Astrocyte (in vitro differentiated cells and primary cell): ENCODE measurements at regions not wholly inside any gene's neighbourhood (a gene's known extent, or its start where the extent isn't known, plus 50 kb on each side); places are given as distances from the start of the nearest gene placed in this dataset.

Experiments
- DNase-seq: peaks from one replicate; pipeline ENCODE4 v3.0.0-alpha.2; 2010; ENCODE audit warnings: low read depth
- FAIRE-seq: peaks from 2 replicates; lab custom pipeline; 2011; peaks lifted over from hg19 to GRCh38; lab: Jason Lieb, UNC
- H2AFZ ChIP-seq: 2 replicates; pipeline ENCODE4 v1.6.0; 2012; ENCODE audit warnings: low read depth, low read length, inconsistent platforms
- H3K27ac ChIP-seq: 2 replicates; pipeline ENCODE4 v1.5.1; 2011; ENCODE audit warnings: low read depth, low read length, inconsistent platforms
- H3K27me3 ChIP-seq: 2 replicates; pipeline ENCODE4 v1.6.0; 2011; ENCODE audit warnings: low read length, inconsistent platforms; ENCODE audit not compliant: insufficient read depth
- H3K36me3 ChIP-seq: 2 replicates; pipeline ENCODE4 v1.5.1; 2011; ENCODE audit warnings: low read length, inconsistent platforms; ENCODE audit not compliant: insufficient read depth
- H3K4me1 ChIP-seq: 2 replicates; pipeline ENCODE4 v1.5.1; 2011; ENCODE audit warnings: low read length, inconsistent platforms; ENCODE audit not compliant: insufficient read depth
- H3K4me2 ChIP-seq: 2 replicates; pipeline ENCODE4 v1.6.0; 2012; ENCODE audit warnings: low read length, inconsistent platforms
- H3K4me3 ChIP-seq: 2 replicates; pipeline ENCODE4 v1.5.1; 2011; ENCODE audit warnings: low read depth, mild to moderate bottlenecking, low read length, inconsistent platforms; ENCODE audit not compliant: insufficient read depth
- H3K79me2 ChIP-seq: 2 replicates; pipeline ENCODE4 v1.6.0; 2012; ENCODE audit warnings: mild to moderate bottlenecking, low read length, inconsistent platforms; ENCODE audit not compliant: insufficient read depth
- H3K9ac ChIP-seq: 2 replicates; pipeline ENCODE4 v1.6.0; 2012; ENCODE audit warnings: mild to moderate bottlenecking, low read length, inconsistent platforms
- H3K9me3 ChIP-seq: 2 replicates; pipeline ENCODE4 v1.5.1; 2012; ENCODE audit warnings: low read depth, mild to moderate bottlenecking, low read length, inconsistent platforms; ENCODE audit not compliant: insufficient read depth
- H4K20me1 ChIP-seq: 2 replicates; pipeline ENCODE4 v1.6.0; 2012; ENCODE audit warnings: low read length, inconsistent platforms; ENCODE audit not compliant: insufficient read depth
- H3K27ac Mint-ChIP-seq: one replicate; pipeline ENCODE4 v1.8.0; 2021; ENCODE audit warnings: mild to moderate bottlenecking, mixed read lengths; ENCODE audit not compliant: unreplicated experiment
- H3K27me3 Mint-ChIP-seq: one replicate; pipeline ENCODE4 v1.8.0; 2021; ENCODE audit warnings: low read depth, mixed read lengths; ENCODE audit not compliant: unreplicated experiment
- H3K36me3 Mint-ChIP-seq: one replicate; pipeline ENCODE4 v1.8.0; 2021; ENCODE audit warnings: low read depth, mixed read lengths; ENCODE audit not compliant: unreplicated experiment
- H3K4me1 Mint-ChIP-seq: one replicate; pipeline ENCODE4 v1.8.0; 2021; ENCODE audit warnings: low read depth, mixed read lengths; ENCODE audit not compliant: unreplicated experiment
- H3K4me3 Mint-ChIP-seq: one replicate; pipeline ENCODE4 v1.8.0; 2021; ENCODE audit warnings: mild to moderate bottlenecking, moderate library complexity, mixed read lengths; ENCODE audit not compliant: unreplicated experiment
- H3K9me3 Mint-ChIP-seq: one replicate; pipeline ENCODE4 v1.8.0; 2021; ENCODE audit warnings: mild to moderate bottlenecking, mixed read lengths; ENCODE audit not compliant: unreplicated experiment
- EZH2 ChIP-seq: IDR thresholded peaks from 2 replicates; pipeline ENCODE4 v1.6.1; 2012; ENCODE audit warnings: mild to moderate bottlenecking, low read length, inconsistent platforms; ENCODE audit not compliant: insufficient read depth
- TF ChIP-seq, protein P1 (sequence below): IDR thresholded peaks from 2 replicates; pipeline ENCODE4 v1.5.1; 2011; ENCODE audit warnings: low read depth, mild to moderate bottlenecking, inconsistent platforms, low read length, moderate library complexity; ENCODE audit not compliant: insufficient read depth

DNA sequence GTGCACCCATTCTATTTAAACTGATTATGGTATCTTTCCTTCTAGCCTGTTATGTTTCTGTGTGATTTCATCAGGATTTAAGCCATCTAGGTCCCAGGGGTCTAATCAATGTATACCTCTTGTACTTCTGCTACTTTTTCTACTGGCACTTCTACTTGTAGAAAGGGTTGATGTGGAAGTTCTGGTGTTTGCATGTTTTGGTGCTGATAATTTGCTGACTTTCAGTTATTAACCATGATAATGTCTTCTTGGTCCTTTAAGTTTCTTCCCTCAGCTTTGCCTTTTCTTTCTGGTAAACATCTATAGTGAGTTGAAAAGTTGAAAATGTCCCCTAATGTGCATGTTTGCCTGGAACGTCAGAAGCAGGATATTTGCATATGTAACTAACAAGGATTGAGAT, 390.6 kb upstream of the MAP3K7 start:
- H3K27ac ChIP-seq, result no peak overlapping the region
- H2AFZ ChIP-seq, result no peak overlapping the region
- H4K20me1 ChIP-seq, result no peaks in the 10 kb centered on the region
- H3K36me3 ChIP-seq, result no peaks in the 10 kb centered on the region
- H3K36me3 Mint-ChIP-seq, result no peaks in the 10 kb centered on the region
- H3K4me1 Mint-ChIP-seq, result peaks cover 20% of the 10 kb centered on the region
- H3K27me3 Mint-ChIP-seq, result no peaks in the 10 kb centered on the region
- TF ChIP-seq, protein P1, sequence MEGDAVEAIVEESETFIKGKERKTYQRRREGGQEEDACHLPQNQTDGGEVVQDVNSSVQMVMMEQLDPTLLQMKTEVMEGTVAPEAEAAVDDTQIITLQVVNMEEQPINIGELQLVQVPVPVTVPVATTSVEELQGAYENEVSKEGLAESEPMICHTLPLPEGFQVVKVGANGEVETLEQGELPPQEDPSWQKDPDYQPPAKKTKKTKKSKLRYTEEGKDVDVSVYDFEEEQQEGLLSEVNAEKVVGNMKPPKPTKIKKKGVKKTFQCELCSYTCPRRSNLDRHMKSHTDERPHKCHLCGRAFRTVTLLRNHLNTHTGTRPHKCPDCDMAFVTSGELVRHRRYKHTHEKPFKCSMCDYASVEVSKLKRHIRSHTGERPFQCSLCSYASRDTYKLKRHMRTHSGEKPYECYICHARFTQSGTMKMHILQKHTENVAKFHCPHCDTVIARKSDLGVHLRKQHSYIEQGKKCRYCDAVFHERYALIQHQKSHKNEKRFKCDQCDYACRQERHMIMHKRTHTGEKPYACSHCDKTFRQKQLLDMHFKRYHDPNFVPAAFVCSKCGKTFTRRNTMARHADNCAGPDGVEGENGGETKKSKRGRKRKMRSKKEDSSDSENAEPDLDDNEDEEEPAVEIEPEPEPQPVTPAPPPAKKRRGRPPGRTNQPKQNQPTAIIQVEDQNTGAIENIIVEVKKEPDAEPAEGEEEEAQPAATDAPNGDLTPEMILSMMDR, result no peak
- no peak for TF ChIP-seq EZH2
- H3K79me2 ChIP-seq, result no peaks in the 10 kb centered on the region
- H3K4me3 Mint-ChIP-seq, result no peak overlapping the region
- no peak overlapping the region for H3K9ac ChIP-seq
- DNase-seq (no peak), FAIRE-seq (no peak)
- no peaks in the 10 kb centered on the region for H3K9me3 ChIP-seq
- H3K27me3 ChIP-seq, result no peaks in the 10 kb centered on the region
- H3K27ac Mint-ChIP-seq, result peak overlapping the region; percentile 80
- H3K4me2 ChIP-seq, result no peak overlapping the region
- H3K9me3 Mint-ChIP-seq, result peaks cover 2% of the 10 kb centered on the region
- H3K4me3 ChIP-seq, result no peak overlapping the region
- H3K4me1 ChIP-seq, result no peaks in the 10 kb centered on the region

DNA sequence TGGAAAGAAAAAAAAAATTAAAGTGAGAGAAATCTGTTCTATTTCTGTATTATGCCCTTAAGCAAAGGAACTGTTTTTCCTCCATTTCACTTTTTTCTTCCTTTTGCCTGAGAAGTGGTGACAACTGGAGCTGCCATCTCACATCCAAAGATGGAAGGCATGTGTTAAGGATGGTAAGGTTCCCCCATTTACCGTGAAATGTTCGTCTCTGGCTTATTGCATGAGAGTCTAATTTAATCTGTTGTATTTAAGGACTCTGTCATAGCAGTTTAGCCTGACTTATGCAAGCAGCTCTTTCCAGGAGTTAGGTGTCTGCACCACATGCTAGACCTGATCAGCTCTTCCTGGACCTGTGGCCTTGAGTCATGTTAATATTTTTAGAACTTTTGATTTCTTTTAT, 389.5 kb upstream of the MAP3K7 start:
- H3K9ac ChIP-seq, result no peak overlapping the region
- no peak for DNase-seq
- H3K4me2 ChIP-seq, result no peak overlapping the region
- FAIRE-seq, result no peak
- peaks cover 20% of the 10 kb centered on the region for H3K4me1 Mint-ChIP-seq
- no peak overlapping the region for H2AFZ ChIP-seq
- H3K4me3 Mint-ChIP-seq, result no peak overlapping the region
- H3K36me3 Mint-ChIP-seq, result no peaks in the 10 kb centered on the region
- no peaks in the 10 kb centered on the region for H3K9me3 ChIP-seq
- H3K27me3 ChIP-seq, result no peaks in the 10 kb centered on the region
- TF ChIP-seq, protein P1, result no peak
- no peak for TF ChIP-seq EZH2
- peaks cover 2% of the 10 kb centered on the region for H3K9me3 Mint-ChIP-seq
- no peaks in the 10 kb centered on the region for H3K27me3 Mint-ChIP-seq
- no peak overlapping the region for H3K27ac ChIP-seq
- no peaks in the 10 kb centered on the region for H3K36me3 ChIP-seq
- no peaks in the 10 kb centered on the region for H4K20me1 ChIP-seq
- no peaks in the 10 kb centered on the region for H3K4me1 ChIP-seq
- no peak overlapping the region for H3K27ac Mint-ChIP-seq
- H3K4me3 ChIP-seq, result no peak overlapping the region
- H3K79me2 ChIP-seq, result no peaks in the 10 kb centered on the region

DNA sequence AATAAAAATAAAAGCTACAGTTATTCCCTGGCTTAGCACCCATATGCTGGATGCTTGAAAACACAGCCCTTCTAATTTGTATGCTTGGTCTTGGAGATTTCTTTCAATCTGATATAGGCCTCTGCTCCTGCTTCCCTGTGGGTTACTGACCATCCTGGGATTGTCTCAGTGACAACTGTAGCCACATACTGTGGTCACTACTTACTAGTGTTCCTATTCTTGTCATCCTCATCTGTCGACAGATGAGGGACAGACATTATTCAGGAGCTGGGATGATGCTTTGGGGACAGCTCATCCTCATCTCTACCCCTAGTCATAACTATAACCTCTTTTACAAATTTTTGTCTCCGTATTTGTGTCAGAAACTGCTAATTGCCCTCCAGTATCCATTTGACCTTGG, 388.9 kb upstream of the MAP3K7 start:
- Histone ChIP-seq H3K4me2 (no peak overlapping the region), H3K4me1 (no peaks in the 10 kb centered on the region), H3K4me3 (no peak overlapping the region), H3K27me3 (no peaks in the 10 kb centered on the region), H3K27ac (no peak overlapping the region), H3K9ac (no peak overlapping the region), H4K20me1 (no peaks in the 10 kb centered on the region), H3K9me3 (no peaks in the 10 kb centered on the region), H3K79me2 (no peaks in the 10 kb centered on the region), H2AFZ (no peak overlapping the region), H3K36me3 (no peaks in the 10 kb centered on the region)
- Mint-ChIP-seq H3K4me3 (no peak overlapping the region), H3K4me1 (peaks cover 20% of the 10 kb centered on the region), H3K27ac (peak overlapping the region; percentile 73), H3K27me3 (no peaks in the 10 kb centered on the region), H3K9me3 (peaks cover 2% of the 10 kb centered on the region), H3K36me3 (no peaks in the 10 kb centered on the region)
- TF ChIP-seq EZH2, result no peak
- TF ChIP-seq, protein P1, result no peak
- no peak for DNase-seq
- FAIRE-seq, result no peak
